COLO668 (cell line): ENCODE measurements at regions not wholly inside any gene's neighbourhood (a gene's known extent, or its start where the extent isn't known, plus 50 kb on each side); places are given as distances from the start of the nearest gene placed in this dataset.

Experiments
- DNase-seq: peaks from one replicate; lab custom pipeline; 2025; ENCODE audit not compliant: unreplicated experiment; lab: John Stamatoyannopoulos, UW

- no peak for DNase-seq
Measured at GRCh38 chr5:61897251-61897650, 408.8 kb upstream of the KIF2A start.

- DNase-seq, result no peak
Measured at GRCh38 chr5:61901997-61902396, 404.0 kb upstream of the KIF2A start.

- DNase-seq, result no peak
Measured at GRCh38 chr5:61904730-61905129, 401.3 kb upstream of the KIF2A start.

GRCh38 chr5:61905613-61906012 lies 400.4 kb upstream of the KIF2A start:
- no peak for DNase-seq

- DNase-seq, result no peak
Measured at GRCh38 chr5:61906820-61907219, 399.2 kb upstream of the KIF2A start.

- no peak for DNase-seq
Measured at GRCh38 chr5:61907995-61908394, 398.0 kb upstream of the KIF2A start.

- no peak for DNase-seq
Measured at GRCh38 chr5:61910771-61911170, 395.2 kb upstream of the KIF2A start.

GRCh38 chr5:61912559-61912958 lies 393.4 kb upstream of the KIF2A start:
- DNase-seq, result no peak

GRCh38 chr5:61915646-61916045 lies 390.4 kb upstream of the KIF2A start:
- DNase-seq, result no peak

- DNase-seq, result no peak
Measured at GRCh38 chr5:61916621-61917620, 389.1 kb upstream of the KIF2A start.

- no peak for DNase-seq
Measured at GRCh38 chr5:61918611-61919010, 387.4 kb upstream of the KIF2A start.

- no peak for DNase-seq
Measured at GRCh38 chr5:61919920-61920319, 386.1 kb upstream of the KIF2A start.

GRCh38 chr5:61924251-61924650 lies 381.8 kb upstream of the KIF2A start:
- no peak for DNase-seq

- no peak for DNase-seq
Measured at GRCh38 chr5:61926911-61927310, 379.1 kb upstream of the KIF2A start.

GRCh38 chr5:61931236-61931635 lies 374.8 kb upstream of the KIF2A start:
- no peak for DNase-seq

GRCh38 chr5:61933787-61934626 lies 372.0 kb upstream of the KIF2A start:
- peak; percentile 10 for DNase-seq

- no peak for DNase-seq
Measured at GRCh38 chr5:61941637-61942036, 364.4 kb upstream of the KIF2A start.

- DNase-seq, result no peak
Measured at GRCh38 chr5:61942462-61943049, 363.4 kb upstream of the KIF2A start.

GRCh38 chr5:61943713-61944112 lies 362.3 kb upstream of the KIF2A start:
- no peak for DNase-seq

GRCh38 chr5:61948151-61948550 lies 357.9 kb upstream of the KIF2A start:
- no peak for DNase-seq

GRCh38 chr5:61949054-61949678 lies 356.8 kb upstream of the KIF2A start:
- DNase-seq, result no peak
